GM19463 (cell line): ENCODE measurements at regions not wholly inside any gene's neighbourhood (a gene's known extent, or its start where the extent isn't known, plus 50 kb on each side); places are given as distances from the start of the nearest gene placed in this dataset.
A peak's percentile ranks its signal among the peaks of the same experiment; 100 is the strongest.

Experiments used
- ATAC-seq: cut with Tn5 transposase; IDR thresholded peaks from one replicate; pipeline ENCODE4 v1.9.1; 2021; ENCODE audit warnings: mild to moderate bottlenecking, moderate library complexity; ENCODE audit not compliant: unreplicated experiment

- no peak for ATAC-seq
These were observed 212.7 kb upstream of the C1QTNF7 start for GRCh38 chr4:15215109-15215508.

GRCh38 chr4:15226203-15226602 lies 201.6 kb upstream of the C1QTNF7 start:
- ATAC-seq, result no peak

- peak; percentile 86 for ATAC-seq
These were observed 196.4 kb upstream of the C1QTNF7 start for GRCh38 chr4:15231265-15232091.

GRCh38 chr4:15232366-15233263 lies 195.2 kb upstream of the C1QTNF7 start:
- no peak for ATAC-seq

- ATAC-seq, result peak; percentile 24
These were observed 194.6 kb upstream of the C1QTNF7 start for GRCh38 chr4:15233264-15233597.

- peak; percentile 39 for ATAC-seq
These were observed 194.2 kb upstream of the C1QTNF7 start for GRCh38 chr4:15233626-15234025.

- ATAC-seq, result no peak
These were observed 193.5 kb upstream of the C1QTNF7 start for GRCh38 chr4:15234116-15234855.

- no peak for ATAC-seq
These were observed 193.0 kb upstream of the C1QTNF7 start for GRCh38 chr4:15234856-15235126.

- ATAC-seq, result no peak
These were observed 192.7 kb upstream of the C1QTNF7 start for GRCh38 chr4:15235135-15235534.

- ATAC-seq, result no peak
These were observed 190.1 kb upstream of the C1QTNF7 start for GRCh38 chr4:15237648-15238230.

GRCh38 chr4:15238720-15239119 lies 189.1 kb upstream of the C1QTNF7 start:
- ATAC-seq, result peak; percentile 68

- no peak for ATAC-seq
These were observed 188.0 kb upstream of the C1QTNF7 start for GRCh38 chr4:15239866-15240265.

GRCh38 chr4:15240764-15241163 lies 187.1 kb upstream of the C1QTNF7 start:
- ATAC-seq, result no peak

- no peak for ATAC-seq
These were observed 185.8 kb upstream of the C1QTNF7 start for GRCh38 chr4:15242021-15242420.

GRCh38 chr4:15244354-15244753 lies 183.5 kb upstream of the C1QTNF7 start:
- no peak for ATAC-seq

GRCh38 chr4:15245006-15245530 lies 182.8 kb upstream of the C1QTNF7 start:
- ATAC-seq, result no peak

- no peak for ATAC-seq
These were observed 177.8 kb upstream of the C1QTNF7 start for GRCh38 chr4:15250021-15250441.

GRCh38 chr4:15253349-15253748 lies 174.5 kb upstream of the C1QTNF7 start:
- ATAC-seq, result peak; percentile 87

- no peak for ATAC-seq
These were observed 173.5 kb upstream of the C1QTNF7 start for GRCh38 chr4:15254236-15254880.

GRCh38 chr4:15255537-15255936 lies 172.3 kb upstream of the C1QTNF7 start:
- no peak for ATAC-seq
